Stimulated activated CD8-positive, alpha-beta memory T cell treated with anti-CD3 and anti-CD28 coated beads, Interleukin-2, amount 100 ng/mL, for 48 hours (primary cell): ENCODE measurements at regions not wholly inside any gene's neighbourhood (a gene's known extent, or its start where the extent isn't known, plus 50 kb on each side); places are given as distances from the start of the nearest gene placed in this dataset.
"Not testable (repeated sequence)": the region's sequence is repeated elsewhere in the genome, so short reads cannot be mapped to it uniquely, and the experiment has no call there.

Source experiments
- DNase-seq, 2 donors: peaks; one replicate each; pipeline ENCODE4 v3.0.0-alpha.2; 2020; ENCODE audit warnings: low read depth in 2 of 2

- DNase-seq = no peak
These were observed 450.2 kb downstream of the CCER1 start for GRCh38 chr12:90504806-90505205.

- no peak for DNase-seq
These were observed 452.9 kb downstream of the CCER1 start for GRCh38 chr12:90502070-90502469.

- no peak for DNase-seq
These were observed 453.6 kb downstream of the CCER1 start for GRCh38 chr12:90501412-90501811.

GRCh38 chr12:90499795-90500194 is 455.2 kb downstream of the CCER1 start:
- no peak for DNase-seq

GRCh38 chr12:90497923-90498545 is 456.9 kb downstream of the CCER1 start:
- DNase-seq = no peak

- DNase-seq = no peak
These were observed 464.6 kb downstream of the CCER1 start for GRCh38 chr12:90490355-90490754.

- DNase-seq = no peak
These were observed 465.8 kb downstream of the CCER1 start for GRCh38 chr12:90489141-90489540.

- no peak for DNase-seq
These were observed 469.4 kb downstream of the CCER1 start for GRCh38 chr12:90485560-90485959.

- no peak for DNase-seq
These were observed 470.9 kb downstream of the CCER1 start for GRCh38 chr12:90484094-90484493.

- no peak for DNase-seq
These were observed 473.2 kb downstream of the CCER1 start for GRCh38 chr12:90481748-90482147.

GRCh38 chr12:90479237-90479636 is 475.7 kb downstream of the CCER1 start:
- no peak for DNase-seq

- no peak for DNase-seq
These were observed 481.1 kb downstream of the CCER1 start for GRCh38 chr12:90473831-90474230.

- no peak for DNase-seq
These were observed 494.3 kb downstream of the CCER1 start for GRCh38 chr12:90460681-90461080.

- no peak for DNase-seq
These were observed 498.7 kb downstream of the CCER1 start for GRCh38 chr12:90456248-90456647.

GRCh38 chr12:90455756-90456155 is 499.2 kb downstream of the CCER1 start:
- DNase-seq = no peak

- DNase-seq = no peak
These were observed 505.4 kb downstream of the CCER1 start for GRCh38 chr12:90449611-90450010.

- DNase-seq = not testable (repeated sequence)
These were observed 511.5 kb downstream of the CCER1 start for GRCh38 chr12:90443466-90443865.

- no peak for DNase-seq
These were observed 513.5 kb downstream of the CCER1 start for GRCh38 chr12:90441431-90441830.

- DNase-seq = no peak
These were observed 526.1 kb downstream of the CCER1 start for GRCh38 chr12:90428881-90429280.

GRCh38 chr12:90428465-90428864 is 526.5 kb downstream of the CCER1 start:
- no peak for DNase-seq

GRCh38 chr12:90423965-90424364 is 531.0 kb downstream of the CCER1 start:
- DNase-seq = no peak

GRCh38 chr12:90410962-90411361 is 544.0 kb downstream of the CCER1 start:
- no peak for DNase-seq

GRCh38 chr12:90407841-90408240 is 547.1 kb downstream of the CCER1 start:
- DNase-seq = no peak

- DNase-seq = no peak
These were observed 550.9 kb downstream of the CCER1 start for GRCh38 chr12:90404071-90404470.
